Mucosa of descending colon (tissue), 3 donors: ENCODE measurements at regions not wholly inside any gene's neighbourhood (a gene's known extent, or its start where the extent isn't known, plus 50 kb on each side); places are given as distances from the start of the nearest gene placed in this dataset.
A peak's percentile ranks its signal among the peaks of the same experiment; 100 is the strongest.

ENCODE experiments used
- ATAC-seq: fragments of 200-7000 bp; cut with Tn5 transposase; one replicate; pipeline ENCODE4 v1.9.1; 2020; ENCODE audit warnings: mild to moderate bottlenecking, moderate library complexity
- DNase-seq, 3 donors: peaks; one replicate each; pipeline ENCODE4 v3.0.0-alpha.2; 2020
- H3K36me3 ChIP-seq: fragments of 200-600 bp; one replicate; pipeline ENCODE4 v1.8.0; 2021; ENCODE audit warnings: low read depth, mild to moderate bottlenecking
- H3K4me1 ChIP-seq: fragments of 200-600 bp; one replicate; pipeline ENCODE4 v1.8.0; 2021; ENCODE audit warnings: low read depth, mild to moderate bottlenecking
- H3K4me3 ChIP-seq: fragments of 200-600 bp; one replicate; pipeline ENCODE4 v1.8.0; 2021; ENCODE audit warnings: mild to moderate bottlenecking
- H3K9me3 ChIP-seq: fragments of 200-600 bp; one replicate; pipeline ENCODE4 v1.8.0; 2021; ENCODE audit warnings: mild to moderate bottlenecking
- CTCF ChIP-seq: fragments of 200-600 bp; IDR thresholded peaks from one replicate; pipeline ENCODE4 v1.8.0; 2022; ENCODE audit warnings: antibody characterized with exemption, mild to moderate bottlenecking
- intact Hi-C, 2 donors: fragments of 100-400 bp; cut with DNase I in 1 of 2; cut with micrococcal nuclease in 1 of 2; formaldehyde crosslinking; loops; one replicate each; pipeline versions ENCODE4 v1.11.0 to v1.11.1; 2022; cut with DNase I, micrococcal nuclease
- donor health status: DM: no; HTN: no; CAD: no; lungs with moderate emphysema.
- donor health status: DM: no; HTN: no; CAD: no.
- donor health status: DM: no; HTN: yes; CAD: no.

- DNase-seq (no peak), ATAC-seq (peak; percentile 73)
- intact Hi-C loops = no loop called here
- H3K4me1 ChIP-seq = peaks cover 15% of the 10 kb centered on the region
- no peak overlapping the region for H3K4me3 ChIP-seq
- H3K9me3 ChIP-seq = no peaks in the 10 kb centered on the region
- TF ChIP-seq CTCF = no peak
- H3K36me3 ChIP-seq = no peaks in the 10 kb centered on the region
These were observed 142.9 kb upstream of the ZMIZ1 start for GRCh38 chr10:78925800-78926319.

- Histone ChIP-seq H3K36me3 (no peaks in the 10 kb centered on the region), H3K4me1 (peaks cover 15% of the 10 kb centered on the region), H3K9me3 (no peaks in the 10 kb centered on the region), H3K4me3 (no peak overlapping the region)
- DNase-seq (no peak), ATAC-seq (no peak)
- intact Hi-C loops = no loop called here
- TF ChIP-seq CTCF = no peak
These were observed 141.3 kb upstream of the ZMIZ1 start for GRCh38 chr10:78927257-78927995.

- H3K4me1 ChIP-seq = peaks cover 11% of the 10 kb centered on the region
- H3K9me3 ChIP-seq = no peaks in the 10 kb centered on the region
- DNase-seq (no peak), ATAC-seq (no peak)
- intact Hi-C loops = no loop called here
- H3K4me3 ChIP-seq = no peak overlapping the region
- TF ChIP-seq CTCF = no peak
- H3K36me3 ChIP-seq = no peaks in the 10 kb centered on the region
These were observed 140.4 kb upstream of the ZMIZ1 start for GRCh38 chr10:78928330-78928729.

- Histone ChIP-seq H3K36me3 (no peaks in the 10 kb centered on the region), H3K4me1 (no peaks in the 10 kb centered on the region), H3K4me3 (no peak overlapping the region), H3K9me3 (no peaks in the 10 kb centered on the region)
- no peak for TF ChIP-seq CTCF
- DNase-seq = no peak
- no peak for ATAC-seq
- intact Hi-C loops = no loop called here
These were observed 139.2 kb upstream of the ZMIZ1 start for GRCh38 chr10:78929541-78929940.

GRCh38 chr10:78931321-78932053, 137.3 kb upstream of the ZMIZ1 start:
- Histone ChIP-seq H3K4me3 (no peak overlapping the region), H3K9me3 (no peaks in the 10 kb centered on the region), H3K36me3 (no peaks in the 10 kb centered on the region), H3K4me1 (no peaks in the 10 kb centered on the region)
- intact Hi-C loops = no loop called here
- DNase-seq (peak in 1 of 3 donors; percentile 28), ATAC-seq (peak; percentile 40)
- TF ChIP-seq CTCF = no peak
